ENCODE measurements at regions not wholly inside any gene's neighbourhood (a gene's known extent, or its start where the extent isn't known, plus 50 kb on each side); places are given as distances from the start of the nearest gene placed in this dataset.

- FAIRE-seq, result no peak
- H4K91ac ChIP-seq (replicated peaks; ENCODE audit: insufficient read length, low read length), result no peak overlapping the region
- no peaks in the 10 kb centered on the region for H3K9me3 ChIP-seq (ENCODE audit: insufficient read depth in 2 of 2, low read depth in 1 of 2, low read length in 1 of 2)
- TF ChIP-seq GABPA (IDR thresholded peaks at IDR 0.05; ENCODE audit: borderline replicate concordance, insufficient read depth, low read length) (no peak), KDM5A (IDR thresholded peaks at IDR 0.05; ENCODE audit: low read length) (no peak), RBBP5 (IDR thresholded peaks at IDR 0.05; ENCODE audit: borderline replicate concordance, low read depth, low read length) (no peak), ATF3 (IDR thresholded peaks at IDR 0.05; ENCODE audit: insufficient read depth, low read depth, low read length) (no peak), SIRT6 (IDR thresholded peaks at IDR 0.05; ENCODE audit: low read length) (no peak), SUZ12 (IDR thresholded peaks at IDR 0.05; ENCODE audit: low read length) (no peak), E2F6 (IDR thresholded peaks at IDR 0.05) (no peak), USF2 (IDR thresholded peaks at IDR 0.05; ENCODE audit: low read length) (no peak), CBX8 (IDR thresholded peaks at IDR 0.05; ENCODE audit: borderline replicate concordance, low read depth, low read length) (no peak), MAFK (IDR thresholded peaks at IDR 0.05; ENCODE audit: low read depth, low read length) (no peak), JUND (IDR thresholded peaks at IDR 0.05; ENCODE audit: low read length) (no peak), TCF12 (IDR thresholded peaks at IDR 0.05; ENCODE audit: low read depth, low read length) (no peak), SP4 (IDR thresholded peaks at IDR 0.05; ENCODE audit: low read length) (no peak), POU5F1 (IDR thresholded peaks at IDR 0.05; ENCODE audit: low read depth, low read length) (no peak)
These were observed 106.8 kb upstream of the USP24 start for GRCh38 chr1:55321942-55322341.

More at GRCh38 chr1:55321942-55322341, 106.8 kb upstream of the USP24 start:
- no peak for DNase-seq (ENCODE audit: low read depth in 1 of 2, low spot score in 2 of 2)
- no peak overlapping the region for H2BK12ac ChIP-seq (ENCODE audit: low read depth, low read length)
- no peak overlapping the region for H3K4me3 ChIP-seq (ENCODE audit: extremely low read depth in 1 of 4, insufficient read depth in 2 of 4, low read depth in 3 of 4, low read length in 4 of 4)
- no peak overlapping the region for H3K9ac ChIP-seq (replicated peaks in 1 of 4; ENCODE audit: extremely low read depth in 1 of 4, low read depth in 3 of 4, low read length in 3 of 4)
- CTCF ChIA-PET (ENCODE audit: partially characterized antibody), result no interaction called here
- no peaks in the 10 kb centered on the region for H4K20me1 ChIP-seq (replicated peaks in 1 of 2; ENCODE audit: control insufficient read depth in 1 of 2, insufficient read depth in 2 of 2, low read length in 2 of 2)
- no peak overlapping the region for H3K4me2 ChIP-seq (ENCODE audit: insufficient read depth in 1 of 2, low read depth in 2 of 2, low read length in 2 of 2)
- no peak overlapping the region for H2AK5ac ChIP-seq (ENCODE audit: low read depth, low read length)
- H3K56ac ChIP-seq (replicated peaks; ENCODE audit: insufficient read length, low read depth, low read length), result no peak overlapping the region
- no peak overlapping the region for H3K23ac ChIP-seq (ENCODE audit: insufficient read length)
- no peak overlapping the region for H3K14ac ChIP-seq (ENCODE audit: insufficient read length)
- H2BK15ac ChIP-seq (ENCODE audit: low read length), result no peak overlapping the region
- H4K8ac ChIP-seq (ENCODE audit: extremely low read depth, insufficient read depth, low read length), result no peak overlapping the region
- peaks cover 0 to 3% (median 0%) of the 10 kb centered on the region in 4 experiments; a peak in 2 of 7 replicates for H3K27me3 ChIP-seq (replicated peaks in 1 of 4; ENCODE audit: control insufficient read depth in 3 of 4, extremely low read depth in 1 of 4, insufficient read depth in 3 of 4, low read length in 3 of 4)
- H4K5ac ChIP-seq (ENCODE audit: insufficient read length, low read depth, low read length), result no peak overlapping the region
- no peak overlapping the region for H3K27ac ChIP-seq (ENCODE audit: low read depth, low read length)
- no peak overlapping the region for H2BK120ac ChIP-seq (replicated peaks; ENCODE audit: low read depth, low read length)
- no peak overlapping the region for H2AFZ ChIP-seq (ENCODE audit: low read length)
- WGBS, 2 experiments (ENCODE audit: extremely low coverage in 1 of 2, insufficient coverage in 1 of 2, insufficient read length in 1 of 2, insufficient replicate concordance in 2 of 2, low coverage in 1 of 2, low lambda C conversion rate in 2 of 2, missing lambda C conversion rate in 1 of 2), result 82% methylated on average over 2 of the region's 2 CpGs; no CpG with 5 or more reads in 1 of the 2 experiments
- no peak overlapping the region for H2BK5ac ChIP-seq (ENCODE audit: low read depth, low read length)
- H3K36me3 ChIP-seq (ENCODE audit: control insufficient read depth in 2 of 4, insufficient read depth in 4 of 4, low read length in 3 of 4), result no peaks in the 10 kb centered on the region
- H3K23me2 ChIP-seq (ENCODE audit: low read depth, low read length), result no peaks in the 10 kb centered on the region
- no peaks in the 10 kb centered on the region for H3K79me2 ChIP-seq (ENCODE audit: control insufficient read depth in 1 of 2, insufficient read depth in 2 of 2, low read length in 2 of 2)
- H3K4ac ChIP-seq (replicated peaks; ENCODE audit: insufficient read length, low read depth, low read length), result no peak overlapping the region
- H2BK20ac ChIP-seq (ENCODE audit: low read length), result no peak overlapping the region
- peaks cover 0 to 7% (median 3%) of the 10 kb centered on the region in 4 experiments; a peak in 4 of 7 replicates for H3K4me1 ChIP-seq (replicated peaks in 1 of 4; ENCODE audit: control insufficient read depth in 3 of 4, insufficient read depth in 4 of 4, low read length in 3 of 4)
- no peak overlapping the region for H3K18ac ChIP-seq (ENCODE audit: extremely low read depth, low read length)
- no peaks in the 10 kb centered on the region for H3K79me1 ChIP-seq (ENCODE audit: low read depth, low read length)
- POLR2A ChIA-PET (ENCODE audit: partially characterized antibody), result no interaction called here
